ENCODE measurements at regions not wholly inside any gene's neighbourhood (a gene's known extent, or its start where the extent isn't known, plus 50 kb on each side); places are given as distances from the start of the nearest gene placed in this dataset.

GRCh38 chr5:126265917-126266316, 157.3 kb upstream of the GRAMD2B start:
- TF ChIP-seq CTCF (IDR thresholded peaks at IDR 0.05; ENCODE audit: control insufficient read depth, extremely low read depth, insufficient read depth): no peak
- no peak overlapping the region for H3K4me3 ChIP-seq (ENCODE audit: low read depth, low read length)
- no peak for DNase-seq (ENCODE audit: low read depth)

GRCh38 chr5:126267438-126267837, 155.8 kb upstream of the GRAMD2B start:
- no peak for DNase-seq (ENCODE audit: low read depth)
- TF ChIP-seq CTCF (IDR thresholded peaks at IDR 0.05; ENCODE audit: control insufficient read depth, extremely low read depth, insufficient read depth): no peak
- H3K4me3 ChIP-seq (ENCODE audit: low read depth, low read length): no peak overlapping the region

GRCh38 chr5:126268697-126269315, 154.4 kb upstream of the GRAMD2B start:
- DNase-seq (ENCODE audit: low read depth): no peak
- no peak overlapping the region for H3K4me3 ChIP-seq (ENCODE audit: low read depth, low read length)
- no peak for TF ChIP-seq CTCF (IDR thresholded peaks at IDR 0.05; ENCODE audit: control insufficient read depth, extremely low read depth, insufficient read depth)

- no peak for DNase-seq (ENCODE audit: low read depth)
- TF ChIP-seq CTCF (IDR thresholded peaks at IDR 0.05; ENCODE audit: control insufficient read depth, extremely low read depth, insufficient read depth): no peak
Measured at GRCh38 chr5:126269511-126269910, 153.7 kb upstream of the GRAMD2B start.

GRCh38 chr5:126271141-126271540, 152.1 kb upstream of the GRAMD2B start:
- H3K4me3 ChIP-seq (ENCODE audit: low read depth, low read length): no peak overlapping the region
- no peak for DNase-seq (ENCODE audit: low read depth)
- TF ChIP-seq CTCF (IDR thresholded peaks at IDR 0.05; ENCODE audit: control insufficient read depth, extremely low read depth, insufficient read depth): no peak

More at GRCh38 chr5:126269511-126269910, 153.7 kb upstream of the GRAMD2B start:
- no peak overlapping the region for H3K4me3 ChIP-seq (ENCODE audit: low read depth, low read length)

GRCh38 chr5:126274076-126274762, 149.0 kb upstream of the GRAMD2B start:
- DNase-seq (ENCODE audit: low read depth): no peak

More at GRCh38 chr5:126274076-126274762, 149.0 kb upstream of the GRAMD2B start:
- no peak for TF ChIP-seq CTCF (IDR thresholded peaks at IDR 0.05; ENCODE audit: control insufficient read depth, extremely low read depth, insufficient read depth)
- H3K4me3 ChIP-seq (ENCODE audit: low read depth, low read length): no peak overlapping the region

Data from LNCaP clone FGC (cell line).